IMR-90 (cell line): ENCODE measurements at regions not wholly inside any gene's neighbourhood (a gene's known extent, or its start where the extent isn't known, plus 50 kb on each side); places are given as distances from the start of the nearest gene placed in this dataset.

Source experiments
- CEBPB ChIP-seq: IDR thresholded peaks from 2 replicates; pipeline ENCODE4 v1.6.1; 2012; ENCODE audit warnings: low read depth, low read length, improper control_type of control experiment
- CHD1 ChIP-seq: IDR thresholded peaks from 2 replicates; pipeline ENCODE4 v1.6.1; 2012; ENCODE audit warnings: low read depth, low read length, improper control_type of control experiment
- MAZ ChIP-seq: IDR thresholded peaks from 2 replicates; pipeline ENCODE4 v1.6.1; 2012; ENCODE audit warnings: low read depth, mild to moderate bottlenecking, low read length, improper control_type of control experiment, moderate library complexity, borderline replicate concordance
- MXI1 ChIP-seq: IDR thresholded peaks from 2 replicates; pipeline ENCODE4 v1.6.1; 2012; ENCODE audit warnings: low read depth, mild to moderate bottlenecking, low read length, moderate library complexity, borderline replicate concordance
- NFE2L2 ChIP-seq: fragments of 150-350 bp; IDR thresholded peaks from 2 replicates; pipeline ENCODE4 v1.6.1; 2016; ENCODE audit warnings: low read depth, mild to moderate bottlenecking, low read length
- POLR2A ChIP-seq: IDR thresholded peaks from 2 replicates; pipeline ENCODE4 v1.6.1; 2012; ENCODE audit warnings: mild to moderate bottlenecking, low read depth, low read length
- RCOR1 ChIP-seq: IDR thresholded peaks from 2 replicates; pipeline ENCODE4 v1.6.1; 2012; ENCODE audit warnings: mild to moderate bottlenecking, low read length, improper control_type of control experiment; ENCODE audit not compliant: insufficient replicate concordance
- SMC3 ChIP-seq: fragments of 150-350 bp; IDR thresholded peaks from 2 replicates; pipeline ENCODE4 v1.6.1; 2016; ENCODE audit warnings: low read depth, mild to moderate bottlenecking, antibody characterized with exemption, low read length, moderate library complexity
- TF ChIP-seq, protein P1 (sequence below): conservative IDR thresholded peaks from 2 replicates; pipeline ENCODE4 v1.5.1; 2012; ENCODE audit warnings: mild to moderate bottlenecking, low read depth, low read length, improper control_type of control experiment
- TF ChIP-seq, protein P2 (sequence below): fragments of 150-350 bp; IDR thresholded peaks from 2 replicates; pipeline ENCODE4 v1.6.1; 2017; ENCODE audit warnings: mild to moderate bottlenecking, antibody characterized with exemption, low read length, low read depth

DNA sequence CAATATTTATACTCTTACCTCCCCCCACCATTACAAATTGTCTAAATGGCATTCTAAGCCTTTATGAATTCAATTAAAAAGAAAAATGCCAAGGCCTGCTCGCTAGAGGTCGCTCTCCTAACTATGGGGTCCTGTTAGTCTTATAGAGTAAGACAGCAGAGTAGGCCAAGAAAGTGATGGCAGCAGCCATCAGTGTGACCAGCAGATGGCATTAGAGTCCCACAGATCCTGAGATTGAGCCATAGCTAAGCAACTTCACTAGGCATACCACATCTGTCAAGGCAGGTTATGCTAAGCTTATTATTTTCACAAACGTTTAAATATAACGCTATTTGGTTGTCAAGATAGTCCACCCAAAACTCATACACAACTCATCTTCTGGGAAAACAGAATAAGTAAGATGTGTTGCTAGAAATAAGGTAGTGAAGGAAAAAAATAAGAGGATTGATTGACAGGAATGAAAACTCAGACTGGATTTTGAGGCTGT lies 57.6 kb upstream of the SCAF8 start:
- TF ChIP-seq MXI1 (no peak), CEBPB (peak; percentile 61; the same call in 1 of the 2 replicates), POLR2A (peak; percentile 56; the same call in 1 of the 2 replicates), MAZ (0 out of 2 replicates have a peak, but pooled peaks have one; percentile 29), NFE2L2 (no peak), CHD1 (no peak), SMC3 (peak; percentile 98), RCOR1 (no peak)
- TF ChIP-seq, protein P1, sequence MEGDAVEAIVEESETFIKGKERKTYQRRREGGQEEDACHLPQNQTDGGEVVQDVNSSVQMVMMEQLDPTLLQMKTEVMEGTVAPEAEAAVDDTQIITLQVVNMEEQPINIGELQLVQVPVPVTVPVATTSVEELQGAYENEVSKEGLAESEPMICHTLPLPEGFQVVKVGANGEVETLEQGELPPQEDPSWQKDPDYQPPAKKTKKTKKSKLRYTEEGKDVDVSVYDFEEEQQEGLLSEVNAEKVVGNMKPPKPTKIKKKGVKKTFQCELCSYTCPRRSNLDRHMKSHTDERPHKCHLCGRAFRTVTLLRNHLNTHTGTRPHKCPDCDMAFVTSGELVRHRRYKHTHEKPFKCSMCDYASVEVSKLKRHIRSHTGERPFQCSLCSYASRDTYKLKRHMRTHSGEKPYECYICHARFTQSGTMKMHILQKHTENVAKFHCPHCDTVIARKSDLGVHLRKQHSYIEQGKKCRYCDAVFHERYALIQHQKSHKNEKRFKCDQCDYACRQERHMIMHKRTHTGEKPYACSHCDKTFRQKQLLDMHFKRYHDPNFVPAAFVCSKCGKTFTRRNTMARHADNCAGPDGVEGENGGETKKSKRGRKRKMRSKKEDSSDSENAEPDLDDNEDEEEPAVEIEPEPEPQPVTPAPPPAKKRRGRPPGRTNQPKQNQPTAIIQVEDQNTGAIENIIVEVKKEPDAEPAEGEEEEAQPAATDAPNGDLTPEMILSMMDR = peak; percentile 100; the same call in 1 of the 2 replicates
- TF ChIP-seq, protein P2, sequence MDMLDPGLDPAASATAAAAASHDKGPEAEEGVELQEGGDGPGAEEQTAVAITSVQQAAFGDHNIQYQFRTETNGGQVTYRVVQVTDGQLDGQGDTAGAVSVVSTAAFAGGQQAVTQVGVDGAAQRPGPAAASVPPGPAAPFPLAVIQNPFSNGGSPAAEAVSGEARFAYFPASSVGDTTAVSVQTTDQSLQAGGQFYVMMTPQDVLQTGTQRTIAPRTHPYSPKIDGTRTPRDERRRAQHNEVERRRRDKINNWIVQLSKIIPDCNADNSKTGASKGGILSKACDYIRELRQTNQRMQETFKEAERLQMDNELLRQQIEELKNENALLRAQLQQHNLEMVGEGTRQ = no peak
